ENCODE measurements at regions not wholly inside any gene's neighbourhood (a gene's known extent, or its start where the extent isn't known, plus 50 kb on each side); places are given as distances from the start of the nearest gene placed in this dataset.

DNA sequence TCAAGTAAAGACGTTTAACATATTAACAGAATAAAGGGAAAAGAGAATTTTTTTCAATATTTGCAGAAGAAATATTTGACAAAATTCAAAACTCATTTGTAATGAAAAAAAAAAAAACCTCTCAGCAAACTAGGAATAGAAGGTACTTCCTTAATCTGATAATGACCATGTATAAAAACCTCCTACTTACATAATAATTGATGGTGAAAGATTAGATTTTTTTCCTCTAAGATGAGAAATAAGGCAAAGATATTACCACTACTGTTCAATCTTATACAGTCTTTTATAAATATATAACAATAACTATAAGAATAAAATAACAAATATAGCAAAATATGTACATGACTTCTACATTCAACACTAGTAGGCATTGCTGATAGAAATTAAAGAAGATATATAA, 424.6 kb upstream of the KLF4 start:
- CTCF ChIA-PET = no interaction called here
- TF ChIP-seq, protein P1, sequence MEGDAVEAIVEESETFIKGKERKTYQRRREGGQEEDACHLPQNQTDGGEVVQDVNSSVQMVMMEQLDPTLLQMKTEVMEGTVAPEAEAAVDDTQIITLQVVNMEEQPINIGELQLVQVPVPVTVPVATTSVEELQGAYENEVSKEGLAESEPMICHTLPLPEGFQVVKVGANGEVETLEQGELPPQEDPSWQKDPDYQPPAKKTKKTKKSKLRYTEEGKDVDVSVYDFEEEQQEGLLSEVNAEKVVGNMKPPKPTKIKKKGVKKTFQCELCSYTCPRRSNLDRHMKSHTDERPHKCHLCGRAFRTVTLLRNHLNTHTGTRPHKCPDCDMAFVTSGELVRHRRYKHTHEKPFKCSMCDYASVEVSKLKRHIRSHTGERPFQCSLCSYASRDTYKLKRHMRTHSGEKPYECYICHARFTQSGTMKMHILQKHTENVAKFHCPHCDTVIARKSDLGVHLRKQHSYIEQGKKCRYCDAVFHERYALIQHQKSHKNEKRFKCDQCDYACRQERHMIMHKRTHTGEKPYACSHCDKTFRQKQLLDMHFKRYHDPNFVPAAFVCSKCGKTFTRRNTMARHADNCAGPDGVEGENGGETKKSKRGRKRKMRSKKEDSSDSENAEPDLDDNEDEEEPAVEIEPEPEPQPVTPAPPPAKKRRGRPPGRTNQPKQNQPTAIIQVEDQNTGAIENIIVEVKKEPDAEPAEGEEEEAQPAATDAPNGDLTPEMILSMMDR (IDR thresholded peaks at IDR 0.05; ENCODE audit: insufficient read depth in 1 of 2, low read depth in 1 of 2, low read length in 1 of 2, severe bottlenecking in 1 of 2, unreplicated experiment in 1 of 2) = no peak
- Histone ChIP-seq H3K4me1 (no peaks in the 10 kb centered on the region), H3K4me3 (ENCODE audit: low read depth, low read length) (no peak overlapping the region), H3K9me3 (no peaks in the 10 kb centered on the region), H3K27me3 (replicated peaks; ENCODE audit: control insufficient read depth, insufficient read depth, low read length) (no peaks in the 10 kb centered on the region), H3K36me3 (ENCODE audit: control insufficient read depth, insufficient read depth, low read length) (no peaks in the 10 kb centered on the region)
- POLR2A ChIA-PET = no interaction called here
- no TSS peak for BruUV-seq (replicated peaks)
- Mint-ChIP-seq H3K27ac (ENCODE audit: unreplicated experiment) (no peak overlapping the region), H3K27me3 (ENCODE audit: insufficient read depth, unreplicated experiment) (no peaks in the 10 kb centered on the region), H3K9me3 (ENCODE audit: unreplicated experiment) (no peaks in the 10 kb centered on the region), H3K36me3 (ENCODE audit: insufficient read depth, unreplicated experiment) (no peaks in the 10 kb centered on the region), H3K4me1 (ENCODE audit: low read depth, unreplicated experiment) (no peaks in the 10 kb centered on the region), H3K4me3 (ENCODE audit: unreplicated experiment) (no peak overlapping the region)
- intact Hi-C loops (cut with micrococcal nuclease; ENCODE audit: unreplicated experiment) = no loop called here
- no peak for DNase-seq

DNA sequence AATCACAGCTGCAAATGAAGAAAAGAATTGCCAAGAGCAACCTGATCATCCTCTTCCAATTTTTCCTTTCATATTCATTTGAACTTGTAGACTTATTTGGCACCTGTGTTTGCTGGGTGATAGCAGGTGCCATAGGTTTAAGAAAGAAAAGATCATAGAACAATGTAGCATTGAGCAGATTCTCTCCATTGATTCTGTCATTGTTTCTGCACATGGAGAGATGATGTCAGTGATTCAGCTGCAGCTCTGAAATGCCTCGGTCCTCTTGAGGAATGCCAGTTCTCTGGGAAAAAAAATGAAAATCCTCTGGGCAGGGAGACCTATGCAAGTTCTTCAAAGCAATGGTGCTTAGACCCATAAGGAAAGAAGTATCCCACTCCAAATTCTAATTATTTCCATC, 418.1 kb upstream of the KLF4 start:
- TF ChIP-seq, protein P1 (IDR thresholded peaks at IDR 0.05; ENCODE audit: insufficient read depth in 1 of 2, low read depth in 1 of 2, low read length in 1 of 2, severe bottlenecking in 1 of 2, unreplicated experiment in 1 of 2) = no peak
- no peaks in the 10 kb centered on the region for H3K36me3 ChIP-seq (ENCODE audit: control insufficient read depth, insufficient read depth, low read length)

DNA sequence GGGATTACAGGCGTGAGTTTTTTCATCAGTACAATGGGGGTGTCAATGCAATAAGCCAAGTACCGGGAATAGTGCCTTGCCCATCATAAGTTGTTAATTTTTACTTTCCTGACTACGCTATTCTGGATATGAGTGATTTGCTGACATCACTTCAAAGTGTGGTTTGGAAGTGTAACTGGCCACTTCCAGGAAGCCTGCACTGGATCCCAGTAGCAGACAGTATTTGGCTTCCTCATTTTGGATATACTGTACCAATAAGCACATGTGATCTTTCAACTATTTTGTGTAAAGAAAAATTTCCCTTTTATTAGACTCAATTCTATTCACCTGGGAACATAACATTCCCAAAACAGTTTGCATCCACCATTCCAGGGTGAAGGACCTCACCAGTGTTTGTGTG, 417.7 kb upstream of the KLF4 start:
- TF ChIP-seq, protein P1 (IDR thresholded peaks at IDR 0.05; ENCODE audit: insufficient read depth in 1 of 2, low read depth in 1 of 2, low read length in 1 of 2, severe bottlenecking in 1 of 2, unreplicated experiment in 1 of 2) = no peak
- ChIA-PET POLR2A (no interaction called here), CTCF (no interaction called here)
- no peaks in the 10 kb centered on the region for H3K36me3 Mint-ChIP-seq (ENCODE audit: insufficient read depth, unreplicated experiment)
- peaks cover 4% of the 10 kb centered on the region for H3K27me3 Mint-ChIP-seq (ENCODE audit: insufficient read depth, unreplicated experiment)
- no peak for DNase-seq
- no peak overlapping the region for H3K4me3 Mint-ChIP-seq (ENCODE audit: unreplicated experiment)
- BruUV-seq (replicated peaks) = no TSS peak
- no peaks in the 10 kb centered on the region for H3K27me3 ChIP-seq (replicated peaks; ENCODE audit: control insufficient read depth, insufficient read depth, low read length)
- H3K36me3 ChIP-seq (ENCODE audit: control insufficient read depth, insufficient read depth, low read length) = no peaks in the 10 kb centered on the region
- H3K9me3 Mint-ChIP-seq (ENCODE audit: unreplicated experiment) = no peaks in the 10 kb centered on the region
- no peak overlapping the region for H3K4me3 ChIP-seq (ENCODE audit: low read depth, low read length)
- H3K27ac Mint-ChIP-seq (ENCODE audit: unreplicated experiment) = no peak overlapping the region
- intact Hi-C loops (cut with micrococcal nuclease; ENCODE audit: unreplicated experiment) = no loop called here
- H3K9me3 ChIP-seq = no peaks in the 10 kb centered on the region
- no peaks in the 10 kb centered on the region for H3K4me1 ChIP-seq
- H3K4me1 Mint-ChIP-seq (ENCODE audit: low read depth, unreplicated experiment) = no peaks in the 10 kb centered on the region

More for the DNA sequence above, 418.1 kb upstream of the KLF4 start:
- Histone ChIP-seq H3K4me3 (ENCODE audit: low read depth, low read length) (no peak overlapping the region), H3K27me3 (replicated peaks; ENCODE audit: control insufficient read depth, insufficient read depth, low read length) (no peaks in the 10 kb centered on the region), H3K4me1 (no peaks in the 10 kb centered on the region), H3K9me3 (no peaks in the 10 kb centered on the region)
- Mint-ChIP-seq H3K27me3 (ENCODE audit: insufficient read depth, unreplicated experiment) (peaks cover 4% of the 10 kb centered on the region), H3K4me3 (ENCODE audit: unreplicated experiment) (no peak overlapping the region), H3K27ac (ENCODE audit: unreplicated experiment) (no peak overlapping the region), H3K4me1 (ENCODE audit: low read depth, unreplicated experiment) (no peaks in the 10 kb centered on the region), H3K36me3 (ENCODE audit: insufficient read depth, unreplicated experiment) (no peaks in the 10 kb centered on the region), H3K9me3 (ENCODE audit: unreplicated experiment) (no peaks in the 10 kb centered on the region)
- no peak for DNase-seq
- ChIA-PET CTCF (no interaction called here), POLR2A (no interaction called here)
- BruUV-seq (replicated peaks) = no TSS peak
- intact Hi-C loops (cut with micrococcal nuclease; ENCODE audit: unreplicated experiment) = no loop called here

All from Caco-2 (cell line).